ENCODE measurements at regions not wholly inside any gene's neighbourhood (a gene's known extent, or its start where the extent isn't known, plus 50 kb on each side); places are given as distances from the start of the nearest gene placed in this dataset.

- Histone ChIP-seq H3K9me3 (no peaks in the 10 kb centered on the region), H2AFZ (ENCODE audit: low read depth) (no peak overlapping the region), H4K20me1 (ENCODE audit: insufficient read depth) (no peaks in the 10 kb centered on the region), H3K9me2 (no peaks in the 10 kb centered on the region), H3K36me3 (replicated peaks in 1 of 2; ENCODE audit: control insufficient read depth in 1 of 2, insufficient read depth in 2 of 2, low read length in 1 of 2) (no peaks in the 10 kb centered on the region), H3K79me2 (ENCODE audit: insufficient read depth) (no peaks in the 10 kb centered on the region), H3K27ac (ENCODE audit: low read depth in 2 of 2, low read length in 1 of 2) (no peak overlapping the region), H3K4me2 (no peak overlapping the region), H3F3A (replicated peaks; ENCODE audit: insufficient read depth) (no peaks in the 10 kb centered on the region), H3K4me3 (ENCODE audit: low read depth in 2 of 2, low read length in 1 of 2) (no peak overlapping the region), H3K27me3 (ENCODE audit: insufficient read depth) (no peaks in the 10 kb centered on the region), H3K9ac (no peak overlapping the region), H3K4me1 (ENCODE audit: control insufficient read depth in 1 of 2, insufficient read depth in 2 of 2, low read depth in 1 of 2, low read length in 1 of 2) (no peaks in the 10 kb centered on the region)
- ChIA-PET POLR2A (no interaction called here), CTCF (no interaction called here)
- no peak for TF ChIP-seq TAF1 (IDR thresholded peaks at IDR 0.05; ENCODE audit: borderline replicate concordance, low read depth, low read length)
- TF ChIP-seq USF2 (IDR thresholded peaks at IDR 0.05; ENCODE audit: borderline replicate concordance, low read depth, low read length): no peak
- no peak for TF ChIP-seq GABPA (IDR thresholded peaks at IDR 0.05; ENCODE audit: low read depth)
- TF ChIP-seq POLR2AphosphoS5 (IDR thresholded peaks at IDR 0.05; ENCODE audit: low read depth, low read length): no peak
- no peak for TF ChIP-seq PBX3 (IDR thresholded peaks at IDR 0.05)
- TF ChIP-seq TCF12 (IDR thresholded peaks at IDR 0.05): no peak
- TF ChIP-seq EP300 (IDR thresholded peaks at IDR 0.05; ENCODE audit: borderline replicate concordance in 1 of 2, low read depth in 1 of 2, low read length in 1 of 2): no peak
- TF ChIP-seq IRF3 (IDR thresholded peaks at IDR 0.05; ENCODE audit: low read depth, low read length): no peak
- TF ChIP-seq RFX5 (IDR thresholded peaks at IDR 0.05; ENCODE audit: low read length): no peak
- no peak for TF ChIP-seq SIN3A (IDR thresholded peaks at IDR 0.05; ENCODE audit: borderline replicate concordance, low read depth, low read length)
- TF ChIP-seq REST (IDR thresholded peaks at IDR 0.05; ENCODE audit: low read depth, low read length): no peak
- TF ChIP-seq RXRA (IDR thresholded peaks at IDR 0.05; ENCODE audit: borderline replicate concordance, low read depth): no peak
- no peak for TF ChIP-seq TEAD4 (IDR thresholded peaks at IDR 0.05; ENCODE audit: borderline replicate concordance, insufficient read depth)
- no peak for TF ChIP-seq MAX (IDR thresholded peaks at IDR 0.05; ENCODE audit: low read depth)
- TF ChIP-seq EZH2phosphoT487 (IDR thresholded peaks at IDR 0.05; ENCODE audit: borderline replicate concordance, low read depth): no peak
- TF ChIP-seq NFIC (IDR thresholded peaks at IDR 0.05; ENCODE audit: borderline replicate concordance): no peak
- WGBS (ENCODE audit: low lambda C conversion rate): 17% methylated on average over 3 of the region's 3 CpGs
- DNase-seq: no peak
These were observed 54.6 kb upstream of the SAMSN1 start for GRCh38 chr21:14600569-14601297.

Data from SK-N-SH (cell line).